GM10266 (cell line): ENCODE measurements at regions not wholly inside any gene's neighbourhood (a gene's known extent, or its start where the extent isn't known, plus 50 kb on each side); places are given as distances from the start of the nearest gene placed in this dataset.

Experiments
- DNase-seq: peaks from one replicate; pipeline ENCODE4 v3.0.0; 2012; ENCODE audit errors: extremely low spot score
- CTCF ChIP-seq: IDR thresholded peaks from 2 replicates; pipeline ENCODE4 v1.5.1; 2012; ENCODE audit warnings: mild to moderate bottlenecking, low read depth; ENCODE audit not compliant: control insufficient read depth, insufficient read depth; ENCODE audit errors: missing control alignments

DNA sequence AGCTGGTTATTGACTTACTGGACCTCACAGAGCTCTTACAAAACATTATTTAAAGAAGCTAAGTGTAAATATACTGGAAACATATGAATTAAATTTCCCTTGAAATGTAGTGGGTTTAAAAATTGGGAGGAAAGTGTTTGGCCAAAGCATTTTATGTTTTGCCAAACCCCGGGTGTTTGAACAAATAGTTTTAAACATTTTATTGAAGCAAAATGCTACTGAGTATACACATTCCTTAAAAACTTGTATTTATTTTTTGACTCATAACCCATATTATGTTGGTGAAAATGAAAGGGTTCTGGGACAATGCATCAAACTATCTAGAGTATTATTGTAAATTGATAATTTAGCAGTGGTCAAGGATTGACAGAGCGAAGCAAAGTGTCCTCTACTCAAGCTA lies 1048.5 kb downstream of the SLC6A15 start:
- DNase-seq: no peak
- TF ChIP-seq CTCF: no peak

DNA sequence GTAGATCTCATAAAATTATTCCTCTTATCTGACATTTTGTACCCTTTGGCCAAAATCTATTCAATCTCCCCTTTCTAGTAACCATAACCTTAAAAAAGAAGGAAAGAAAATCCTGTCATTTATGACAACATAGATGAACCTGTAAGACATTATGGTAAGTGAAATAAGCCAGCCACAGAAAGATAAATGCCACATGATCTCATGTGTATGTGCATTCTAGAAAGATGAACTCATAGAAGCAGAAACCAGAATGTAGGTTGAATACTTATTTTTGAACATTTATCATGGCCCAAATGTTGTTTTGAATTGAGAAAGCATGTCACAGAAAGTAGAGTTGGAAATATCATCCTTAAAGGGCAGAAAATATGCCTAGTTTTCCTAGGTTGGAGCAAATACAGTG lies 1053.6 kb downstream of the SLC6A15 start:
- DNase-seq: no peak
- no peak for TF ChIP-seq CTCF

DNA sequence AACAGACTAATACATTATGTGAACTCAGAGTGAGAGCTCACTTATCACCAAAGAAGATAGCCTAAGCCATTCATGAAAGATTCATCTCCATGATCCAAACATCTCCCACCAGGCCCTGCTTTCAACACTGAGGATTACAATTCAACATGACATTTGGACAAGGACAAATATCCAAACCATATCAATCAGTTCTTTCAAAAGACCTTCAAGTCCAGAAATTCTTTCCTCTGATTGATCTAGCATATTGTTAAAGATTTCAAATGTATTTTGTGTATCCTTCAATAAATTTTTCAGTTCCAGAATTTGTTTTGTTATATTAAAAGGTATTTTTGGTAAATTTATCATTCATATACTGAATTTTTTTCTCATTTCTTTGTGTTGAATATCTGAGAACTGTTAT lies 1055.8 kb downstream of the SLC6A15 start:
- no peak for DNase-seq

DNA sequence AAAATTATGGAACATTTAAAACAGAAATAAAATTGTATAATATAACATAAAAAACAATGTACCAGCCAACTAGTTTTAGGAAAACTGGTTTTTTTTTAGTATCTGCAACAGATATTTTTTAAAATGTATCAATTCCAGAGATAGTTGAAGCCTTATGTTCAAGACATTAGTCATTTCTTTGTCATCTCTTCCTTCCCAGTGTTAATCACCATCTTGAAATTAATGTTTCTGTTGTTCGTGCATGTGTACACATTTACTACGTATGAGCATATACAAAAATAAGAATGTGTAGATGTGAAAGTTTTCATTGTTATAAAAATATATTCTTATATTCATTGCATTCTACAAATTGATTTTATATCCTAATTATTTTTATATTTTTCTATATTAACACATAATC lies 1062.1 kb downstream of the SLC6A15 start:
- DNase-seq: no peak
- no peak for TF ChIP-seq CTCF

More for the DNA sequence above, 1055.8 kb downstream of the SLC6A15 start:
- TF ChIP-seq CTCF: no peak

DNA sequence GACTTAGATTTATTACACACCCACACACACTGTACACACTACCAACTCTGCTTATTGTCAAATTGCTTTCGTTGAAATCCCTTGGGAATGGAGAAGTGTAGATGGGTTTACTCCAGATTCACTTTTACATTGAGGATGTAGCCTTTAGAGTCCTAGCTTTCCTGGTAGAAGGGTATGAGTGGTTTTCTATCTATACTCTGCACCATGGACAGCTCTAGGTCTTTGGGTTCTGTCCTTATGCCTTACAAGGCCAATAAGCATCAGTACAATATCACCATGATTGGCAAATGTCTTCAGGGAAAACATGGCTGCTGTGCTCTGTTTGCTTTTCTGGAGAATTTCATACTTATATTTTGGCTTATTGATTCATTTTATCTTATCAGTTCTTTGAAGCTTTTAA lies 1063.9 kb downstream of the SLC6A15 start:
- TF ChIP-seq CTCF: no peak
- DNase-seq: no peak

DNA sequence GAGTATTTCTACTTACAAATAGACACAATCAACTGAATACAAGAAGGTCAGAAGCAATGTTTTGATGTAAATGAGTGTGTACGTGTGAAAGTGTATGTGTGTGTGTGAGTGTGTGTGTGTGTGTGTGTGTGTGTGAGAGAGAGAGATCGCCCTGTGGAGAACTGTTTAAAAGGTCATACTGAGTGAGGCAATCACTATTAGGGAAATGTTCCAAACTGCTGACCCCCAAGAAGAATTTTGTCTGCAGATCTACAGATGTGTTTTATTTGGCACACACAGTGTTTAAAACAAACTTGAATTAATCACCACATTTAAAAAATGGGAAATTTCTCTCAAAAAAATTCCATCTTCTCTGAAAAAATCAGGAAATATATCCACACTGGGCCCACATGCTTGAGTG lies 1069.1 kb downstream of the SLC6A15 start:
- no peak for DNase-seq
- no peak for TF ChIP-seq CTCF

DNA sequence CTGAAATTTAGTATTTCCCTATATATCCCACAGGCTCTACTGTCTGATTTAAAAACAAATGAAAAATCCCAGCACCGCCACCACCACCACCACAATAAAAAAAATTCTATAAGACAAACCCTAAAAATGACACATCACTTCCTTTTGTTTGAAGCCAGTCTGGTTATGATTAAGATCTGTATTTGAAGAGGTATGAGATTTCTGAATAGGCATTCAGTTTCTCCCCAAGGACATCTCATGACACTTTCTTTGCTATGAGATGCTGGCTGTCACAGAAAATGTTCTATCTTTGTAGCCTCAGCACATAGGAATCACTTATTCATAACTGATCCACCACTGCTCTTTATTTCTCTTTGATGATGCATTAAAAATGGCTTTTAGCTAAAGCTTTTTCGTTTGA lies 1071.0 kb downstream of the SLC6A15 start:
- no peak for DNase-seq
- TF ChIP-seq CTCF: no peak
